Endometrial microvascular endothelial cells (primary cell): ENCODE measurements at regions not wholly inside any gene's neighbourhood (a gene's known extent, or its start where the extent isn't known, plus 50 kb on each side); places are given as distances from the start of the nearest gene placed in this dataset.
"Not testable (repeated sequence)": the region's sequence is repeated elsewhere in the genome, so short reads cannot be mapped to it uniquely, and the experiment has no call there.

Experiments
- in situ Hi-C: cut with HindIII; loops from 2 replicates; pipeline ENCODE4 v1.10.0; 2017; ENCODE audit warnings: low sequenced_read_pairs, low pct_unique_long_range_greater_than_20kb; ENCODE audit errors: inconsistent ontology term

DNA sequence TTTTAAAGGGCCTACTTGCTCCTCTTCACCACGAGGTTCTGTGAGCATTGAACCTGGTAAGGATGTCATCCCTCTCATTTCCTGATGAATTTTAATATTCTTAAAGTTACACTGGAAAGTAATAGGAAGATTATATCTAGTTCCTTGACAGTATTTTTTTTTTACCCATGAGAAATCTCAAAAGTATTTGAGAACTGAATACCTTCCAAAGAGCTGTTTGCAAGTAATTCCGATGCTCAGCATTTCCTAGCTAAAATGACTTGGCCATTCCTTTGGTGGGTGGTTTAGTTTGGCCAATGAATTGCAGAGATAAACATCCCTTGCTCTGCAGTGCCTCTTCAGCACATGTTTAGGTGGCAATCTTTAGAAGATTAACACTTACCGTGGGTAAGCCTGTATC, 110.2 kb upstream of the WDR1 start:
- in situ Hi-C loops = no loop called here

DNA sequence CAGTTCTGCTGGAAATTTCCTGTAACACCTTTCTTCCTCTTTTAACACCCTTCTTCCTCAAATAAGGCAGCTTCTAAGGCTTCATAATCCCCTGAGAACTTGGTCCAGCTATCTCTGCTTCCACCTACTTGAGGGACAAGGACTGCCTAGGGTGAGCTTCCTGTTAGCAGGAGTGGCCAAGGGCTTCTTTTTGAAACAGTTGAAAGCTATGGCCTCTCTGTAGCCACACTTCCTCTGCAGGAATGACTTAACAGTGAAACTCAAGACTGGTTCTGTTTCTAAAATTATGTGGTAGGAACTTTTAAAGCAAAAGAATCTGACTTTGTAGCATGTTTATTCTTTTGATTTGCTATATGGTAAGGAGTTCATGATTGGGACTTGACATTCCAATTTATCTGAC, 108.5 kb upstream of the WDR1 start:
- in situ Hi-C loops = no loop called here

DNA sequence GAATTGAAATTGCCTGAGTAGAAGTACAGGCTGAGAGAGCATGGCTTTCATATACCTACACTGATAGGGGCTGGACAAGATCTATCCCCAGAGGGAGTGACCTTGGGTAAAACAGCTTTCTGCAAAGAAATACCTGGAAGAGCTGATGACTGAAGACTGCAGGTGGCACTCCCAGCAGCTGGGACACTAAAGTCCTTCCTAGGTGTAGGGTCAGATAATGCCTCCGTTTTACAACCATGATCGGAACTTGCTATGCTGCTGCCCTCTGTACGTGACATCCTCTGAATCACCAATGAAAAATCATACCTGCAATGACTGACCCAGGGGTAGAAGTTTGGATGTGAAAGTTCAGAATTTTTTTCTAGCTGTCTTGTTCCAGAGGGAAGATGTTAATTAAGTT, 107.2 kb upstream of the WDR1 start:
- in situ Hi-C loops = no loop called here

DNA sequence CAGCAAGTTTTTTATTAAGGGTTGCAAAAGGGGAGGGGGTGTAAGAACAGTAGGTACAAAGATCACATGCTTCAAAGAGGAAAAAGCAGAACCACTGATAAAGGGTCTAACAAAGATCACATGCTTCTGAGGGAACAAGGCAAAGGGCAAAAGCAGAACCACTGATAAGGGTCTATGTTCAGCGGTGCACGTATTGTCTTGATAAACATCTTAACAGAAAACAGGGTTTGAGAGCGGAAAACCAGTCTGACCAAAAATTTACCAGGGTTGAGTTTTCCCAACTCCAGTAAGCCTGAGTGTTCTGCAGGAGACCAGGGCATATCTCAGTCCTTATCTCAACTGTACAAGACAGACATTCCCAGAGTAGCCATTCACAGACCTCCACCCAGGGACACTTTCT, 96.9 kb upstream of the WDR1 start:
- in situ Hi-C loops = not testable (repeated sequence)

DNA sequence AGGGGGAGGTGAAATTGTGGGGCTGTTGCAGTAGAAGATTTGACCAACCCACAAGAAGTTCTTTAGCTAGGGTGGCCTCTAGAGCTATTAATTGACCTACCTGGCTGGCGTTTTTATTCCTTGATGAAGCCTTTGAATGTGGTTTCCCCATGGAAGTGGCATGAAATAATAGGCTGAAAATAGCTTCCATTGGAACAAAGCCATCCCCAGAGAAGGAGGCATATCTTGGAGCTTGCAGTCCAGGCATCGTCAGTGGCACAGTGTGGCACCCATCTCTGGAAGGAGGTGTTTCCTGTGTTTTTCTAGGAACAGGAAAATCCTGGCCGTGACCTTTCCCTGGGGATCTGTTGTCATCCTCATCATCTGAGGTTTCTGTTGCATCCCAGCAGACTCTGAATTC, 96.3 kb upstream of the WDR1 start:
- in situ Hi-C loops = no loop called here

DNA sequence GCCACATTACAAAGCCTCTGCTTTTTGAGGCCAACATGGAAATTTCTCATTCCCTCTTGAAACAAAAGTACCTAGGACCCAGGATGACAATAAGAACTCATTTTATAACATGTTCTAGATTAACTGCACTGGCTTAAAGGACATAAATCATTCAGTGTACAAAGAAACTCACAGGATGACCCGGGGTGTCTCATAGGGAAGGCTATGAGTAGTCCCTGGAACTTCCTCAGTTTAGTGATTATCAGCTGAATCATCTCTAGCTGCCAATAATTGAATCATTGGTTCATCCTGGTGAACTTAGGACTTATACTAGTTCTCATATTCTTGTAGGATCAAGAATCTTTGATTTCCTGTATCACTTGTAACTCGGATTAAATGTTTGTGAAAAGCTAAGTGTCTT, 95.8 kb upstream of the WDR1 start:
- in situ Hi-C loops = no loop called here

DNA sequence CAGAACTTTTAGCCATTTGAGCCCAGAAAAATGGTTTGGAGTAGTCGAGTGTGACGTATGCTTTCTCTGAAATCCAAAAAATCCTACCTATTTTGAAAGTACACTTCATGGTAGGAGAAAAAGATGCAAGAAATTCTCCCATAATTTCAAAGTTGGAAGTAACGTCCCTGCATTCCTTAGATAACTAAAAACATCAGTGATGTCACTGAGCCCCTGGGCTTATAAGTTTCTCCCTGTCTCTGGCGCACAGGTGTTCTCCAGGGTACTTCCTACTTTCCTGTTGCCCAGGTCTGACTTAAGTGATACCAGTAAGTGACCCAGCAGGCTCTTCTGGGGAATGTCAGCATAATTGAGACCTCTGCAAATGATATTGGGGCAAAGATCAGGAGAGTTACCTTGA, 90.5 kb upstream of the WDR1 start:
- in situ Hi-C loops = no loop called here

DNA sequence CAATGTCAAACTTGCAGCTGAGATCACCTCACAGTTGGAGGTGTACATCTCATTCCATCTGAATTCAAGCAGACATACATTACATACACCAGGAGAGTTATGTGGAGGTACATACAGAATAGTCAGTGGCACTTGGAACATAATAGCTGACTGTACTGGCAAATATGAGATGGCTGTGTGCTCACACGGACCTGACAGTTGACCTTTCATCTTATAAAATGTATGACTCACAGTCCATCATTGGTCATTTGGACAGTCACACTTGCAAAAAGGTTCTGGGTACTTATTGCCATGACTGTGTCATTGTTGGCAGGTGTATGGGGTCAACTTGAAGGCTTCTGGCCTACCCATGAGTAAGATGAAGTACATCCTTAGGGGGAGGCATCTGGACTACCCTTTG, 88.6 kb upstream of the WDR1 start:
- in situ Hi-C loops = no loop called here

DNA sequence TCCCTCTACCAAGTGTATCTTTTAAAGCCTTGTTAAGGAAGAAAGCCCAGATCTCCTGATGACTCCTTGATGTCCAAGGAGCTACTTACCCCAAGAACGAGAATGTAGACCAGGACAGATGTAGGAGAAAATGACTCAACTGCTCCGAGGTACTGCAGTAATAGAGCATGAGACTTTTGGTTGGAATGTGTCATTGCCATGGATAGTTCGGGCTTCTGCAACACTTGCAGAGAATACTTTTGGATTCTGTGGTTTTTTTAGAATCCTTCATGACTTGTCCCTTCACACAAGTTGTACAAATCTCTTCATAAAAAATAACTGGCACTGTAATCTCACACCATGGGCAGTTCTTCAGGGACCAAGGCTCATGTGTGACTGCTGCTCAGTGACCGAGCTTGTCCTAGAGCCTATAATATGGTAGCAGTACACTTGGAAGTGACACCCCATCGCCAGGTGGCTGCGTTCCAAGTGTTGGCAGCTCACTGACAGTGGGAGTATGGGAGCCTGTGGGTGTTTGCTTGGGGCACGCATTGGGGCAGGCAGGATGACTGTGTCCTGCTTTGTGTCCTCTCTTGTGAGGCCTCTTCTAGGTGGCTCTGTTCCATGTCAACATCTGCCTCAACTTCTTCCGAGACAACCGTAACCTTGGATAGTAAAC, 87.9 kb upstream of the WDR1 start:
- in situ Hi-C loops = no loop called here

DNA sequence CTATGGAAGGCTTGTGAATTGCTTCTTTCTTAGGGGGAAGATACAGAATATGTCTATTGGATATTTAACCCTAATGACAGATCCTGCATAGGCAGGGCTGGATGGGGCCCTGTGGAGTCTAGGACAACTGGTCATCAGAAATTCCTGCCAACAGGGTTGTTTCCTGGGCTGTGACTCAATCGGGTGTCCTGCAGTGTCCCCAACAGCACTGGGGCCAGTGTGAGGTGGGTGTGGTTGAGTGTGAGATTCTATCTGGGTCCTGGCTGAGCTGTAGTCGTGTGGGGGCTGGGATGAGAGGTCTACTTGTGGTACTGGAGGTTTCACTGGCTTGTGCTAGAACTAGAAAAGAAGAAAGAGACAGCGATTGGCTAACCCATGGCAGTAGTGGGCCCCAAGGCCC, 87.3 kb upstream of the WDR1 start:
- in situ Hi-C loops = no loop called here

DNA sequence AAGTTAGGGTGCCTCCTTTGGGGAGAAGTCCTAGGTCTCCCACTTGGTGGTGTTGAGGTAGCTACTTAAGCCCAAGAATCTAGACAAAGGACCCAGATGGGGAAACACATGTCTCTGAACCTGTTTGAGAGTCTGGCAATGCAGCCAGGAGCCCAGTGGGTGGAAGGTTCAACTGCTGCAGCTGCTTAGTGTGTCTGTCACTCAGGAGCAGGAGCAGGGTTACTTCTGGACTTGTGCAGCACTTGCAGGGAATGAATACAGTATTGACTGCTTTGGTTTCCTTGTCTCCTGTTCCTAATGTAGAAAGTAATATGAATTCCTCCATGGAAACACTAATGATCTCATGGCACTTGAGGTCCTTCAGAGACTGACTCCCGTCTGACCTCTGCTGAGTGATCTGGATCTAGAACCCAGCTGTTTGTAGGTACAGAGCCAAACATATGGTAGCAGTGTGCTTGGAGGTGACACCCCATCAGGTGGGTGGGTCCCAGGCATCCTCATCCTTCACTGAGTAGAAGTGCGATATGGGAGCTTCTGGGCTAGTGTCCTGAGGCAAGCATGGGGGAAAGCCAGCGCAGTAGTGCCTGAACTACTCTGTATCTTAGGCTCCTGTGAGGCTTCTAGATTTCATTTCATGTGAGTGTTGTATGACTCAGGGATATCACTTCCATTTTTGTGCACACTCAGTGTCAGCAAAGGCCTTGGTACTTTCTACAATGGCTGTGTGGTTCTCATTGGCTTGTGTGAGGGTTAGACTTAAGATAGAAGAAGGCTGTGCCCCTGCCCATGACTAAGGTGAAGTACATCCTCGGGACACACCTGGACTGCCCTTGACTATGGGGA, 85.0 kb upstream of the WDR1 start:
- in situ Hi-C loops = no loop called here

DNA sequence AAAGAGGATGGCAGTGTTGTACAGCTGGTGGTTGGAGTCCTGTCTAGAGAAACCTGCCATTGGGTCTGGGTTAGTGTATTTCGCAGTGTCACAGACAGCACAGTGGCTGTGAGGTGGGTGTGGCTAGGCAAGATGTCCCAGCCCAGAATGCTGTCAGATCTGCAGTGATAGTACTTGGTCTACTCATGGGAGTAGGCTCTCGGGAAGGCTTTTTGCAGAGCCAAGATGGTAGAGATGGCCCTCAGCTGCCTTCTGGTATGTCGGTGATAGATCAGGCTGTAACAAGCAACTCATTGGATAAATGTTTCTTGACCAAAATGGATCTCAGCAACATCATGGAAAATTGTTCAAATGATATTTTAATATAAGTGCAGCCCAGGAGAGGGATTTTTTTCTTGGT, 84.3 kb upstream of the WDR1 start:
- in situ Hi-C loops = no loop called here

DNA sequence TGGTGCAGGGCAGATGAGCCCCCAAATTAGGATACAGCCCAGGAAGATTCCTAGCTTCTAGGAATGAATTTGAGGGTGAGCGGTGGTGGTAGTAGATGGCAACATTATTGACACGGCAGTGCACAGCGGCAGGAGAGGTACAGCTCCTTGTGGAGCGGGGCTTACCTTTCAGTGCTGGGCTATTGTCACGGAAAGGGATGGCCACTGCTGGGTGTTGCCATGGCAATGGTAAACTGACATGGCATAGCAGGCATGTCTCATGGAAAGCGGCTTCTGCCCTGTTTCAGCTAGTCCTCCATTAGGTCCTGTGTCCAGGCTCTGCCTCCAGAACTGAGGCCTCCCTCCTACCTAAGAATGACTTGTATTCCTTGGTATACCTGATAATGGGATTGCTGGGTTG, 81.8 kb upstream of the WDR1 start:
- in situ Hi-C loops = no loop called here

DNA sequence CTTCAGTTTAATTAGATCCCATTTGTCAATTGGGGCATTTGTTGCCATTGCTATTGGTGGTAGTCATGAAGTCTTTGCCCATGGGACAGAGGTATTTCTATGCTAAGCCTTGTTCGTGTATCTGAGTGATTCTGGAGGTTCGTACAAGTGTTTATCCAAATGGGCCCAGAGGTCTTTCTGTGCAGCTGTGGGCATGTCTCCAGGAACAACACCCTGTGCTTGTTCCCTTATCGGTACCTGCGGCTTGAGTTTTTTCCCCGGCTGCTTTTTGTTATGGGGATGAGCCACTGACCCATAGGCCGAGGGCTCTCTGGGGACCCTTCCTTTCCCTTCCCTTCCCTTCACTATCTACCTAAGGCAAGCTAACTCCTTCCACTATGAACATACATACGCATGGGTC, 81.4 kb upstream of the WDR1 start:
- in situ Hi-C loops = no loop called here

DNA sequence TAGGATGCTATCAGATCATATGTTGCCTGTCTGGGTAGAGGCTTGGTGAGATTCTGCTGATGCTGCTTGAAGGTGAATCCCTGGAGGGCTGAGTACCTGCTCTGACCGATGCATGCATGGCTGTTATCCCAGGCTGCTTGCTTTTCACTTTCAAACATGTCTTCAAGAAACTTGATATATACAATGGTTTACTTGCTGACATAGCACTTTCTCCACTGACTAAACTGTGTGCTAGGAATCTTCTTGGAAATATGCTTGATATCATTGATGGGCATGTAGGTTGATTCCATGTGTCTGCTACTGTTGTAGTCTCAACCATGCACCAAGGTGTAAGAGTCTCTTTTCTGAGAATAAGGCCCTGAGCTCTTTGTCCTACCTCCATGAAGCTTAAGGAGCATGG, 79.6 kb upstream of the WDR1 start:
- in situ Hi-C loops = no loop called here

DNA sequence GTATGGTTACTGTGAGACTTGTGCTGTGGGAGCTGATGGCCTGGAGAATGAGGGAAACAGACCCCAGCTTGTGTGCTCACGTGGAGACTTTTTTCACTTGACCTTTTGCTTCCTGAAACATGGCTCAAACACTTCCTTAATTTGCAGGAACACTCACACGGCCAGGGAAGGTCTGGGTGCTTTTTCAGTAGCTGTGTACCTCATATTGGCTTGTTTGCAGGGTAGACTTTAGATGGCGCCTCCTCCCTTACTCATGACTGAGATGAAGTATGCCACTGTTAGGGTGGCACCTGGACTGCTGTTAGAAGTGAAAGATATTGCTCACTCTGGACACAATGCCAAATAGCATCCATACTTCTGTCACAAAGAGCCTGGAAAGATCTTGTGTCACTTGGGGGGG, 75.7 kb upstream of the WDR1 start:
- in situ Hi-C loops = no loop called here

DNA sequence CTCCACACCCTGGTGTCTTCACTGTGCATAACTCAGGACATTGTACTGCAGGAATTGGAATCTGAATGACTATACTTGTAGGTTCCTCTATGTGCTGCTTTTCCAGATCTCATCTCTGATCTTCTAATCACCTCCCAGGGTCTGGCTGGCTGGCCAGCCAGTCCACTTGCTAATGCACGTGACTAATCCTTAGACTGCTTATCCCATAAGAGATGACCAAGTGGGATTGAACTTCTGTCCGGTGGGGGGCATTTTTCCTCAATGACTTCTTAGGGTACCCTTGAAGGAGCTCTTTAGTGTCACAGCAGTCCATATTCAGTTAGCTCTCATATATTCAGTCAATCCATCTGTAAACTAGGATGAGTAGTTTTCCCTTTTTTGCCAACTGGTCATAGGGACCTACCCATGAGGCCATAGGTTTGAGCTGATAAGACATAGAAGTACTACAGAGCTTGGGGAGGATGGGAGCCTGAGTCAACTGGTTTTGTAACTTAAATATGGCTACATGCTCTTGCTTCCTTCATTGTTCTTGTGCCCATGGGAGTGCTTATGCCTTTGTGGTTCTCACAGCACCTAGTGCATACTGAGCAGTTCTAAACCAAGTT, 71.9 kb upstream of the WDR1 start:
- in situ Hi-C loops = no loop called here

DNA sequence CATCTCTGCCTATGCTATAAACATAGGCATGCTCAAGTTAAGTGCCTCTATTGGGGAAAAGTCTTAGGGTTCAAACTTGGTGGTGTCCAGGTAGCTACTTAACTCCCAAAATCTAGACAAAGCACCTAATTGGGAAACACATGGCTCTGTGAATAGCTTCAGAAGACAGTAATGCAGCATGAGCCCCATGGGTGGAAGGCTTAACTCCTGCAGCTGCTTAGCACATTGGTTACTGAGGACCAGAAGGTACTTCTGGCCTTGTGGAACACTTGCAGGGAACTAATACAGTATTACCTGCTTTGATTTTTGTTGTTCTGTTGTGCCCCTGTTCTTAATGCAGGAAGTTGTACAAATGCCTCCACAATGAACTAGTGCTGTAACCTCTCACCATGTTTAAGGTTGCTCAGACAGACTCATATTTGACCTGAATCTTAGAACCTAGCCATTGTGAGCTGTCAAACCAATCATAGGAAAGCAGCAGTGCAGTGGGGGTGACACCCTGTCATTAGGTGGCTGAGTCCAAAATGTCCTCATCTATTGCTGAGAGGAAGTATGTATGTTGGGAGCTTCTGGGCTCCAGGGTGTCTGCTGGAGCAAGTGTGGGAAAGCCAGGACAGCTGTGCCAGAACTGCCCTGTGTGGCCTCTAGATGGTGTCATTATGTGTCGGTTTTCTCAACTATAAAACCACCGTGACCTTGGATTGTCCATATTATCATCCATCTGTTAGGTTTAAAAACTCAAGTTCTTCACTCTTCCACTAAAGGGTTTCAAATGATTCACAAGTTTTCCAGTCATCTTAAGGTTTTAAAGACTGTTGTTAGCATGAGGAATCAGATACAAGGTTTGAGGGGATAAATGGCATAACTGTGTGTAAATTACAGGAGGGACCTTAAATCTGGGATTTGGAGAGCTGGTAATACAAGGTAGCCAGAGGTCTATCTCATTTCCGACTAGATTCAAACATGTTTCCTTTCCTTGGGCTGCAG, 69.9 kb upstream of the WDR1 start:
- in situ Hi-C loops = no loop called here

DNA sequence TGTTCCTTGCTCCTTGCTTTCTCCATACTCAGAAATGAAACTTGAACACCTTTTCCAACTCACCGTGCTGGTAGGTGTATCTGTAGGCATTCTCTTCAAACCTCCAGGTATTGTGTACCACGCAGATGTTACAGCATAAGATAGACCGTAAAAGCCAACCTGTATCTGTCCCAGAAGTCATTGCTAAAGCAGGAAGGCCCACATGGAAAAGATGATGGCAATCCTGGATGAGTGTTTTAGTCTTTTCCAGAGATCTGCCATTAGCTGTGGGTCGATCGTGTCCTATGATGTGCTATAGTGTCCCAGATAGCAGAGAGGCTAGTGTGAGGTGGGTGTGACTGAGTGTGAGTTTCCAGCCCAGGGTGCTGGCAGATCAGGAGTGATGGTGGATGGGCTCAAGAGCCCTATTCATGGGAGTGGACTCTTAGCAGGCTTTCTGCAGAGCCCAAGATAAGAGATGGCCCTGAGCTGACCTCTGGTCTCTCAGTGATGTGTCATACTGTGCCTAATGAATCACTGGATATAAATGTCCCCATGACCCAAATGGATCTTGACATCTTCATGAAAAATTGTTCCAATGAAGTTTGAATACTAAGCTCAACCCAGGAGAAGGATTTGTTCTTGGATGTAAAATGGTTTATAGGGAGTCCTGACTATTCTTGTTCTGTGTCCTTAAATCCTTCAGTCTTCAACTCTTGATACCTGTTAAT, 69.1 kb upstream of the WDR1 start:
- in situ Hi-C loops = no loop called here
